ENCODE measurements at regions not wholly inside any gene's neighbourhood (a gene's known extent, or its start where the extent isn't known, plus 50 kb on each side); places are given as distances from the start of the nearest gene placed in this dataset.

- Histone ChIP-seq H3K27ac (ENCODE audit: low read depth, low read length) (no peak overlapping the region), H3K4me1 (ENCODE audit: control insufficient read depth, insufficient read depth, low read length) (no peaks in the 10 kb centered on the region; the same call in 1 of the 2 replicates), H3K36me3 (ENCODE audit: control insufficient read depth, insufficient read depth, low read length) (no peaks in the 10 kb centered on the region), H3K9me3 (ENCODE audit: control insufficient read depth, insufficient read depth, low read length) (peaks cover 13% of the 10 kb centered on the region), H3K9ac (ENCODE audit: low read depth, low read length) (no peak overlapping the region), H3K4me3 (ENCODE audit: low read depth, low read length) (no peak overlapping the region), H3K27me3 (ENCODE audit: control insufficient read depth, insufficient read depth, low read length) (no peaks in the 10 kb centered on the region)
Observed at GRCh38 chr6:145373826-145374225, 361.5 kb downstream of the EPM2A start.

- no peak overlapping the region for H3K9ac ChIP-seq (ENCODE audit: low read depth, low read length)
- no peaks in the 10 kb centered on the region for H3K36me3 ChIP-seq (ENCODE audit: control insufficient read depth, insufficient read depth, low read length)
- peaks cover 13% of the 10 kb centered on the region for H3K9me3 ChIP-seq (ENCODE audit: control insufficient read depth, insufficient read depth, low read length)
- H3K4me3 ChIP-seq (ENCODE audit: low read depth, low read length) = no peak overlapping the region
- no peaks in the 10 kb centered on the region; the same call in 1 of the 2 replicates for H3K4me1 ChIP-seq (ENCODE audit: control insufficient read depth, insufficient read depth, low read length)
- H3K27ac ChIP-seq (ENCODE audit: low read depth, low read length) = no peak overlapping the region
- H3K27me3 ChIP-seq (ENCODE audit: control insufficient read depth, insufficient read depth, low read length) = no peaks in the 10 kb centered on the region
Observed at GRCh38 chr6:145374570-145374969, 360.8 kb downstream of the EPM2A start.

DNA sequence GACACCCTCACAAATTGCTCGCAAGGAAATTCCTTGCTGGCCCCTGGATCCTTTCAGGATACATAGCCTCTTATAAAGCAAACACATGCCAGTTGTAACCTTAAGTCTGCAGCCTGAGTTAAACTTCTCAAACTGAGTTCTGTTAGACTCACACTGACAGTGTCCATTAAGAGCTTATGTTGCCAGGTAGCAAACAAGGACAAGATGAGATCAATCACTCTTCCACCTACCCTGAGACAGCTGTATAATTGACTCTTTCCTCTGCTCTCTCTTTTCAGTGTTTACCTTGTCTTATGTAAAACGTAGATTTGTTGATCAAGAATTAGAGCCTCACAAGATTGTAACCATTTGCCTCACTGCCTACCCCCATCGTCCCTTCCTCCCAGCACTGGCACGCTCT lies 359.8 kb downstream of the EPM2A start:
- Histone ChIP-seq H3K36me3 (ENCODE audit: control insufficient read depth, insufficient read depth, low read length) (no peaks in the 10 kb centered on the region), H3K27me3 (ENCODE audit: control insufficient read depth, insufficient read depth, low read length) (no peaks in the 10 kb centered on the region), H3K27ac (ENCODE audit: low read depth, low read length) (no peak overlapping the region), H3K4me1 (ENCODE audit: control insufficient read depth, insufficient read depth, low read length) (no peaks in the 10 kb centered on the region; the same call in 1 of the 2 replicates), H3K4me3 (ENCODE audit: low read depth, low read length) (no peak overlapping the region), H3K9me3 (ENCODE audit: control insufficient read depth, insufficient read depth, low read length) (peaks cover 13% of the 10 kb centered on the region), H3K9ac (ENCODE audit: low read depth, low read length) (no peak overlapping the region)

DNA sequence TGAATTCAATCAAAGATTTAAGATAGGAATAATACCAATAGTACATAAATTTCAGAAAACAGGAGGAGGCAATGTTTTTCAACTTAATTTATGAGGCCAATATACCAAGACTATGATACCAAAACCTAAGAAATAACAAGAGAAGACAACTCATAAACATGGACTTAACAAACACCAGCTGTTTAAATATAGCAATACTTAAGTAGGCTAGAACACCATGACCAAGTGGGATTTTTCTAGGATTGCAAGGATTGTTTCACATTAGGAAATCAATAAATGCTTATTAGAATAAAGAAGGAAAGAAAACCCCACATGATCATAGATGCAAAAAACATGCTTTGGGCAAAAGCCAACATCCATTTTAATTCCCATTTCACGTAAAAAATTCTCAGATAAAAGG lies 355.1 kb downstream of the EPM2A start:
- Histone ChIP-seq H3K4me3 (ENCODE audit: low read depth, low read length) (no peak overlapping the region), H3K9me3 (ENCODE audit: control insufficient read depth, insufficient read depth, low read length) (peaks cover 13% of the 10 kb centered on the region), H3K27ac (ENCODE audit: low read depth, low read length) (no peak overlapping the region), H3K9ac (ENCODE audit: low read depth, low read length) (no peak overlapping the region), H3K36me3 (ENCODE audit: control insufficient read depth, insufficient read depth, low read length) (no peaks in the 10 kb centered on the region), H3K27me3 (ENCODE audit: control insufficient read depth, insufficient read depth, low read length) (no peaks in the 10 kb centered on the region), H3K4me1 (ENCODE audit: control insufficient read depth, insufficient read depth, low read length) (no peaks in the 10 kb centered on the region)

- Histone ChIP-seq H3K27me3 (ENCODE audit: control insufficient read depth, insufficient read depth, low read length) (no peaks in the 10 kb centered on the region), H3K4me1 (ENCODE audit: control insufficient read depth, insufficient read depth, low read length) (no peaks in the 10 kb centered on the region), H3K9ac (ENCODE audit: low read depth, low read length) (no peak overlapping the region), H3K27ac (ENCODE audit: low read depth, low read length) (no peak overlapping the region), H3K9me3 (ENCODE audit: control insufficient read depth, insufficient read depth, low read length) (peaks cover 13% of the 10 kb centered on the region), H3K4me3 (ENCODE audit: low read depth, low read length) (no peak overlapping the region), H3K36me3 (ENCODE audit: control insufficient read depth, insufficient read depth, low read length) (no peaks in the 10 kb centered on the region)
Observed at GRCh38 chr6:145381941-145382340, 353.4 kb downstream of the EPM2A start.

- Histone ChIP-seq H3K27ac (ENCODE audit: low read depth, low read length) (no peak overlapping the region), H3K36me3 (ENCODE audit: control insufficient read depth, insufficient read depth, low read length) (no peaks in the 10 kb centered on the region), H3K4me3 (ENCODE audit: low read depth, low read length) (no peak overlapping the region), H3K27me3 (ENCODE audit: control insufficient read depth, insufficient read depth, low read length) (no peaks in the 10 kb centered on the region), H3K9me3 (ENCODE audit: control insufficient read depth, insufficient read depth, low read length) (no peaks in the 10 kb centered on the region), H3K9ac (ENCODE audit: low read depth, low read length) (no peak overlapping the region), H3K4me1 (ENCODE audit: control insufficient read depth, insufficient read depth, low read length) (no peaks in the 10 kb centered on the region)
Observed at GRCh38 chr6:145383428-145383827, 351.9 kb downstream of the EPM2A start.

DNA sequence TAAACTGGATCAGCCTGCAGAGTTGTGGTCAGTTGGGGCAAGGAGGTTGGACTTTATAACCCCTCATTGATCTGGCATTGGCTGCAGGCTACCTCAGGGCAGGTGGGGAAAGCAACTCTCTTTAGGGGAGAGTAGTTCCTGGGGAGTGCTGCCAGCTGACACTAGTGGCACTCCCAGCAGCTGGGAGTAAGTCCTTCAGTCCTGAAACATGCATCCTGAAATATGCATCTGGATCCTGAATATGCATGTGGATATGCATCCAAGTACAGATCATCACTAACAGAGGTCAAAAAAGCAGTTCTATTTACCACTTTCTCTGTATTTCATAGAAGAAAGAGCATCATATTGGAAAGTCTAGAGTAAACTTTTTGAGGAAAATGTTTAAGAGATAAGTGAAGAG lies 350.8 kb downstream of the EPM2A start:
- Histone ChIP-seq H3K27ac (ENCODE audit: low read depth, low read length) (no peak overlapping the region), H3K9me3 (ENCODE audit: control insufficient read depth, insufficient read depth, low read length) (no peaks in the 10 kb centered on the region), H3K4me1 (ENCODE audit: control insufficient read depth, insufficient read depth, low read length) (no peaks in the 10 kb centered on the region), H3K9ac (ENCODE audit: low read depth, low read length) (no peak overlapping the region), H3K27me3 (ENCODE audit: control insufficient read depth, insufficient read depth, low read length) (no peaks in the 10 kb centered on the region), H3K36me3 (ENCODE audit: control insufficient read depth, insufficient read depth, low read length) (no peaks in the 10 kb centered on the region), H3K4me3 (ENCODE audit: low read depth, low read length) (no peak overlapping the region)

DNA sequence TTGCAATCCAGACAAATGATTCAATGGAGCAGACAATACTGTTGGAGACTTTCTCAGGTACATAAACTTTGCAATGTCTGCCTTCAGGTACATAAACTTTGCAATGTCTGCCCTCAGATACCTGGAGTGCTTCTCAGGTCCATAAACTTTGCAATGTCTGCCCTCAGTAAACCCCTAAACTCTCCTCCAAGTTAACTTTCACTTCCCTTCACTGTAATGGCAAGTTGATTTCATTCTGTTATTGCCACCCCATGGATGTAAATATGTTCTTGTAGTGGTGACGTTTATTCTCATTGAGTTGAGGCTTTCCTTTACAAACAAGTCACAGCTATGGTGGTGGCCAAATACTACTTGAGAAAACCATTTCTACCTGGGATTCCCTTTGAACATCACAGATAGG lies 338.8 kb downstream of the EPM2A start:
- Histone ChIP-seq H3K4me3 (ENCODE audit: low read depth, low read length) (no peak overlapping the region), H3K4me1 (ENCODE audit: control insufficient read depth, insufficient read depth, low read length) (no peaks in the 10 kb centered on the region), H3K36me3 (ENCODE audit: control insufficient read depth, insufficient read depth, low read length) (no peaks in the 10 kb centered on the region), H3K27me3 (ENCODE audit: control insufficient read depth, insufficient read depth, low read length) (no peaks in the 10 kb centered on the region), H3K9me3 (ENCODE audit: control insufficient read depth, insufficient read depth, low read length) (no peaks in the 10 kb centered on the region), H3K27ac (ENCODE audit: low read depth, low read length) (no peak overlapping the region), H3K9ac (ENCODE audit: low read depth, low read length) (no peak overlapping the region)

DNA sequence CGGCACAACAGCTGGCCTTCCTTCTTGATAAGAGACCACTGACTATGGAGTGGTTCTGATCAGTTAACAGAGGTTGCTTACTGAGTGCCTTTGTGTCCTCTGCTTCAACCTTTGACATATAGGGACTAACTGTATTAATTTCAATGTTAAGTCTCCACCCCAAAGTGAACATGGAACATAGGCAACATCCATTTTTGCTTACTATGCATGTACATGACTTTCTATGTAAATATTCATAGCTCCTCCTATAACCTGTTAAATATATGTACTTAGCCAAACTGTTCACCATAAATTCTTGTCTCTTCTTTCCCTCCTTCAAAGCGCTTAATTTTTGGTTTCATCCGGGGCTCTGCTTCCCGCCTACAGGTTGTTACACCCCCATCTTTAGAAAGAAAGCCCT lies 334.8 kb downstream of the EPM2A start:
- no peaks in the 10 kb centered on the region for H3K36me3 ChIP-seq (ENCODE audit: control insufficient read depth, insufficient read depth, low read length)
- H3K27me3 ChIP-seq (ENCODE audit: control insufficient read depth, insufficient read depth, low read length) = no peaks in the 10 kb centered on the region
- no peak overlapping the region for H3K27ac ChIP-seq (ENCODE audit: low read depth, low read length)
- H3K4me1 ChIP-seq (ENCODE audit: control insufficient read depth, insufficient read depth, low read length) = no peaks in the 10 kb centered on the region
- no peak overlapping the region for H3K4me3 ChIP-seq (ENCODE audit: low read depth, low read length)
- H3K9ac ChIP-seq (ENCODE audit: low read depth, low read length) = no peak overlapping the region
- no peaks in the 10 kb centered on the region for H3K9me3 ChIP-seq (ENCODE audit: control insufficient read depth, insufficient read depth, low read length)

- H3K9me3 ChIP-seq (ENCODE audit: control insufficient read depth, insufficient read depth, low read length) = no peaks in the 10 kb centered on the region
- no peaks in the 10 kb centered on the region for H3K36me3 ChIP-seq (ENCODE audit: control insufficient read depth, insufficient read depth, low read length)
- H3K4me1 ChIP-seq (ENCODE audit: control insufficient read depth, insufficient read depth, low read length) = peaks cover 7% of the 10 kb centered on the region; the same call in 1 of the 2 replicates
- H3K9ac ChIP-seq (ENCODE audit: low read depth, low read length) = no peak overlapping the region
- no peak overlapping the region for H3K27ac ChIP-seq (ENCODE audit: low read depth, low read length)
- H3K27me3 ChIP-seq (ENCODE audit: control insufficient read depth, insufficient read depth, low read length) = no peaks in the 10 kb centered on the region
- H3K4me3 ChIP-seq (ENCODE audit: low read depth, low read length) = no peak overlapping the region
Observed at GRCh38 chr6:145405006-145405551, 330.2 kb downstream of the EPM2A start.

GRCh38 chr6:145406783-145407182 lies 328.5 kb downstream of the EPM2A start:
- Histone ChIP-seq H3K27ac (ENCODE audit: low read depth, low read length) (no peak overlapping the region), H3K4me1 (ENCODE audit: control insufficient read depth, insufficient read depth, low read length) (peaks cover 7% of the 10 kb centered on the region; the same call in 1 of the 2 replicates), H3K36me3 (ENCODE audit: control insufficient read depth, insufficient read depth, low read length) (no peaks in the 10 kb centered on the region), H3K9me3 (ENCODE audit: control insufficient read depth, insufficient read depth, low read length) (no peaks in the 10 kb centered on the region), H3K4me3 (ENCODE audit: low read depth, low read length) (no peak overlapping the region), H3K27me3 (ENCODE audit: control insufficient read depth, insufficient read depth, low read length) (no peaks in the 10 kb centered on the region), H3K9ac (ENCODE audit: low read depth, low read length) (no peak overlapping the region)

DNA sequence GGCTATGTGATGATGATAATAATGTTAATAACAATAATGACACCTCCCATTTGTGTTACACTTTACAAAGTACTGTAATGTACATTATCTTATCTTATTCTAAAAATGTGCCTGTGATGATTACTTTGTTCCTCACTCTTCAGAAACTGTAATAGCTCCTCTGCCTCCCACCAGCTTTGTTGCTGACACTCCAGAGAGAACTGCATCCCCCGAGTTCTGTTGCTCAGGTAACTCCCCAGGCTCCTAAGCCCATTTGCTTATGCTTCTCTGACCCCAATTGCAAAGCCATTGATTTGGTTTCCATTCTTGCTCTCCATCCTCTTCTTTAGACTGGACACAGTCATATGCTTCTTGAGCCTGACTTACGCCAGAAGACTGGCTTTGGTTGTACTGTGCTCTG lies 319.7 kb downstream of the EPM2A start:
- no peaks in the 10 kb centered on the region for H3K9me3 ChIP-seq (ENCODE audit: control insufficient read depth, insufficient read depth, low read length)
- H3K27ac ChIP-seq (ENCODE audit: low read depth, low read length) = no peak overlapping the region
- H3K4me1 ChIP-seq (ENCODE audit: control insufficient read depth, insufficient read depth, low read length) = no peaks in the 10 kb centered on the region
- H3K36me3 ChIP-seq (ENCODE audit: control insufficient read depth, insufficient read depth, low read length) = no peaks in the 10 kb centered on the region
- H3K4me3 ChIP-seq (ENCODE audit: low read depth, low read length) = no peak overlapping the region
- no peaks in the 10 kb centered on the region for H3K27me3 ChIP-seq (ENCODE audit: control insufficient read depth, insufficient read depth, low read length)
- H3K9ac ChIP-seq (ENCODE audit: low read depth, low read length) = no peak overlapping the region

Data from HUES48 (cell line).